ENCODE measurements at regions not wholly inside any gene's neighbourhood (a gene's known extent, or its start where the extent isn't known, plus 50 kb on each side); places are given as distances from the start of the nearest gene placed in this dataset.

GRCh38 chr3:71873093-71873611 lies 88.2 kb upstream of the PROK2 start:
- H3K4me3 ChIP-seq: no peak overlapping the region
- no peaks in the 10 kb centered on the region for H3K36me3 ChIP-seq (ENCODE audit: control insufficient read depth in 4 of 4, insufficient read depth in 4 of 4, low read length in 4 of 4)
- H3K9me3 ChIP-seq (ENCODE audit: control insufficient read depth in 4 of 4, insufficient read depth in 3 of 4, low read length in 3 of 4): no peaks in the 10 kb centered on the region
- TF ChIP-seq CTCF (IDR thresholded peaks at IDR 0.05; ENCODE audit: control extremely low read depth, extremely low read depth): no peak
- no peak overlapping the region for H3K27ac ChIP-seq (ENCODE audit: low read depth in 1 of 2, low read length in 1 of 2)
- WGBS, 2 donors: 64 to 70% methylated on average over 10 of the region's 10 CpGs
- H3K9ac ChIP-seq (ENCODE audit: insufficient read depth in 1 of 2, low read length in 2 of 2): no peak overlapping the region
- ATAC-seq (ENCODE audit: insufficient read depth, low FRiP score) (no peak), DNase-seq (no peak)
- H3K4me1 ChIP-seq (ENCODE audit: control insufficient read depth in 5 of 5, insufficient read depth in 5 of 5, low read length in 5 of 5): peaks cover 0 to 17% (median 0%) of the 10 kb centered on the region in 5 donors
- no peaks in the 10 kb centered on the region for H3K27me3 ChIP-seq (ENCODE audit: control insufficient read depth in 3 of 3, insufficient read depth in 3 of 3, low read length in 2 of 3)

- Histone ChIP-seq H3K27me3 (ENCODE audit: control insufficient read depth in 3 of 3, insufficient read depth in 3 of 3, low read length in 2 of 3) (no peaks in the 10 kb centered on the region), H3K36me3 (ENCODE audit: control insufficient read depth in 4 of 4, insufficient read depth in 4 of 4, low read length in 4 of 4) (no peaks in the 10 kb centered on the region), H3K4me3 (no peak overlapping the region), H3K4me1 (ENCODE audit: control insufficient read depth in 5 of 5, insufficient read depth in 5 of 5, low read length in 5 of 5) (peaks cover 0 to 17% (median 0%) of the 10 kb centered on the region in 5 donors), H3K9me3 (ENCODE audit: control insufficient read depth in 4 of 4, insufficient read depth in 3 of 4, low read length in 3 of 4) (no peaks in the 10 kb centered on the region), H3K9ac (ENCODE audit: insufficient read depth in 1 of 2, low read length in 2 of 2) (no peak overlapping the region), H3K27ac (ENCODE audit: low read depth in 1 of 2, low read length in 1 of 2) (no peak overlapping the region)
- peak in 1 of 3 donors; percentile 26 for DNase-seq
- TF ChIP-seq CTCF (IDR thresholded peaks at IDR 0.05; ENCODE audit: control extremely low read depth, extremely low read depth): no peak
- 22 to 43% methylated on average over 2 of the region's 2 CpGs for WGBS, 2 donors
- ATAC-seq (ENCODE audit: insufficient read depth, low FRiP score): no peak
Measured at GRCh38 chr3:71872256-71872655, 87.3 kb upstream of the PROK2 start.

GRCh38 chr3:71870966-71871512 lies 86.1 kb upstream of the PROK2 start:
- ATAC-seq (ENCODE audit: insufficient read depth, low FRiP score): no peak
- H3K4me1 ChIP-seq (ENCODE audit: control insufficient read depth in 5 of 5, insufficient read depth in 5 of 5, low read length in 5 of 5): peaks cover 0 to 8% (median 0%) of the 10 kb centered on the region in 5 donors
- WGBS, 2 donors: 93 to 94% methylated on average over 7 of the region's 7 CpGs
- no peaks in the 10 kb centered on the region for H3K27me3 ChIP-seq (ENCODE audit: control insufficient read depth in 3 of 3, insufficient read depth in 3 of 3, low read length in 2 of 3)
- DNase-seq: no peak
- no peak overlapping the region for H3K9ac ChIP-seq (ENCODE audit: insufficient read depth in 1 of 2, low read length in 2 of 2)
- no peaks in the 10 kb centered on the region for H3K9me3 ChIP-seq (ENCODE audit: control insufficient read depth in 4 of 4, insufficient read depth in 3 of 4, low read length in 3 of 4)
- no peak overlapping the region for H3K4me3 ChIP-seq
- no peaks in the 10 kb centered on the region for H3K36me3 ChIP-seq (ENCODE audit: control insufficient read depth in 4 of 4, insufficient read depth in 4 of 4, low read length in 4 of 4)
- TF ChIP-seq CTCF (IDR thresholded peaks at IDR 0.05; ENCODE audit: control extremely low read depth, extremely low read depth): no peak
- H3K27ac ChIP-seq (ENCODE audit: low read depth in 1 of 2, low read length in 1 of 2): no peak overlapping the region

GRCh38 chr3:71868876-71869275 lies 83.9 kb upstream of the PROK2 start:
- no peaks in the 10 kb centered on the region for H3K4me1 ChIP-seq (ENCODE audit: control insufficient read depth in 5 of 5, insufficient read depth in 5 of 5, low read length in 5 of 5)
- H3K36me3 ChIP-seq (ENCODE audit: control insufficient read depth in 4 of 4, insufficient read depth in 4 of 4, low read length in 4 of 4): no peaks in the 10 kb centered on the region
- H3K9me3 ChIP-seq (ENCODE audit: control insufficient read depth in 4 of 4, insufficient read depth in 3 of 4, low read length in 3 of 4): no peaks in the 10 kb centered on the region
- H3K27me3 ChIP-seq (ENCODE audit: control insufficient read depth in 3 of 3, insufficient read depth in 3 of 3, low read length in 2 of 3): peaks cover 0 to 3% (median 0%) of the 10 kb centered on the region in 3 donors
- no peak overlapping the region for H3K4me3 ChIP-seq
- DNase-seq (no peak), ATAC-seq (ENCODE audit: insufficient read depth, low FRiP score) (no peak)
- H3K9ac ChIP-seq (ENCODE audit: insufficient read depth in 1 of 2, low read length in 2 of 2): no peak overlapping the region
- no peak for TF ChIP-seq CTCF (IDR thresholded peaks at IDR 0.05; ENCODE audit: control extremely low read depth, extremely low read depth)
- WGBS, 2 donors: 63 to 85% methylated on average over 3 of the region's 3 CpGs
- H3K27ac ChIP-seq (ENCODE audit: low read depth in 1 of 2, low read length in 1 of 2): no peak overlapping the region
